Muscle of leg (tissue), 3 donors: ENCODE measurements at regions not wholly inside any gene's neighbourhood (a gene's known extent, or its start where the extent isn't known, plus 50 kb on each side); places are given as distances from the start of the nearest gene placed in this dataset.

Source experiments
- DNase-seq: peaks from one replicate; pipeline ENCODE4 v3.0.0; 2013
- H3K27ac ChIP-seq: one replicate; pipeline ENCODE4 v1.5.1; 2013; ENCODE audit warnings: mild to moderate bottlenecking, low read length, control low read depth
- H3K27me3 ChIP-seq: one replicate; pipeline ENCODE4 v1.6.1; 2013; ENCODE audit warnings: low read length; ENCODE audit not compliant: control insufficient read depth, insufficient read depth
- H3K36me3 ChIP-seq: one replicate; pipeline ENCODE4 v1.6.1; 2013; ENCODE audit warnings: low read length; ENCODE audit not compliant: control insufficient read depth, insufficient read depth
- H3K4me1 ChIP-seq: one replicate; pipeline ENCODE4 v1.6.1; 2013; ENCODE audit warnings: low read length; ENCODE audit not compliant: control insufficient read depth, insufficient read depth
- H3K4me3 ChIP-seq: one replicate; pipeline ENCODE4 v1.5.1; 2013; ENCODE audit warnings: low read length, control low read depth
- H3K9me3 ChIP-seq: replicated peaks from 2 replicates; pipeline ENCODE4 v1.6.1; 2013; ENCODE audit warnings: low read depth, low read length; ENCODE audit not compliant: control insufficient read depth
- WGBS: methylation state at CpG from one replicate; pipeline ENCODE4 v1.1.5; 2013; ENCODE audit warnings: missing lambda C conversion rate; ENCODE audit not compliant: insufficient coverage; 5-methylcytosine and 5-hydroxymethylcytosine counted together

GRCh38 chr5:172530406-172530805, 76.1 kb upstream of the SH3PXD2B start:
- no peak overlapping the region for H3K4me3 ChIP-seq
- peaks cover 2% of the 10 kb centered on the region for H3K9me3 ChIP-seq
- H3K36me3 ChIP-seq, result no peaks in the 10 kb centered on the region
- DNase-seq, result no peak
- 67% methylated on average over 1 of the region's 8 CpGs for WGBS
- H3K27ac ChIP-seq, result no peak overlapping the region
- no peaks in the 10 kb centered on the region for H3K27me3 ChIP-seq
- H3K4me1 ChIP-seq, result peaks cover 49% of the 10 kb centered on the region

- no peak for DNase-seq
- peaks cover 2% of the 10 kb centered on the region for H3K9me3 ChIP-seq
- H3K4me1 ChIP-seq, result peaks cover 47% of the 10 kb centered on the region
- 83% methylated on average over 1 of the region's 3 CpGs for WGBS
- no peaks in the 10 kb centered on the region for H3K27me3 ChIP-seq
- H3K4me3 ChIP-seq, result no peak overlapping the region
- no peaks in the 10 kb centered on the region for H3K36me3 ChIP-seq
- no peak overlapping the region for H3K27ac ChIP-seq
Observed at GRCh38 chr5:172529896-172530295, 75.6 kb upstream of the SH3PXD2B start.

GRCh38 chr5:172528440-172528839, 74.1 kb upstream of the SH3PXD2B start:
- H3K36me3 ChIP-seq, result no peaks in the 10 kb centered on the region
- H3K27ac ChIP-seq, result peak overlapping the region; percentile 82
- peaks cover 2% of the 10 kb centered on the region for H3K9me3 ChIP-seq
- DNase-seq, result no peak
- WGBS, result 92% methylated on average over 2 of the region's 3 CpGs
- no peaks in the 10 kb centered on the region for H3K27me3 ChIP-seq
- H3K4me1 ChIP-seq, result peaks cover 32% of the 10 kb centered on the region
- no peak overlapping the region for H3K4me3 ChIP-seq

- WGBS, result 73% methylated on average over 3 of the region's 4 CpGs
- Histone ChIP-seq H3K36me3 (no peaks in the 10 kb centered on the region), H3K4me3 (no peak overlapping the region), H3K4me1 (peaks cover 24% of the 10 kb centered on the region), H3K9me3 (peaks cover 2% of the 10 kb centered on the region), H3K27ac (peak overlapping the region; percentile 82), H3K27me3 (no peaks in the 10 kb centered on the region)
- DNase-seq, result peak; percentile 58
Observed at GRCh38 chr5:172527559-172527958, 73.2 kb upstream of the SH3PXD2B start.

GRCh38 chr5:172525996-172526360, 71.7 kb upstream of the SH3PXD2B start:
- DNase-seq, result no peak
- H3K36me3 ChIP-seq, result no peaks in the 10 kb centered on the region
- H3K9me3 ChIP-seq, result peaks cover 7% of the 10 kb centered on the region
- peaks cover 16% of the 10 kb centered on the region for H3K4me1 ChIP-seq
- H3K27ac ChIP-seq, result no peak overlapping the region
- H3K4me3 ChIP-seq, result no peak overlapping the region
- no peaks in the 10 kb centered on the region for H3K27me3 ChIP-seq
- WGBS, result no CpG with 5 or more reads among the region's 5 CpGs

- Histone ChIP-seq H3K9me3 (peaks cover 7% of the 10 kb centered on the region), H3K36me3 (no peaks in the 10 kb centered on the region), H3K4me3 (no peak overlapping the region), H3K27me3 (no peaks in the 10 kb centered on the region), H3K27ac (no peak overlapping the region), H3K4me1 (peaks cover 14% of the 10 kb centered on the region)
- no peak for DNase-seq
- no CpG with 5 or more reads among the region's 5 CpGs for WGBS
Observed at GRCh38 chr5:172525307-172525995, 71.1 kb upstream of the SH3PXD2B start.

GRCh38 chr5:172524573-172525021, 70.3 kb upstream of the SH3PXD2B start:
- Histone ChIP-seq H3K4me1 (peaks cover 11% of the 10 kb centered on the region), H3K27ac (no peak overlapping the region), H3K36me3 (no peaks in the 10 kb centered on the region), H3K27me3 (no peaks in the 10 kb centered on the region), H3K9me3 (peaks cover 11% of the 10 kb centered on the region), H3K4me3 (no peak overlapping the region)
- DNase-seq, result no peak
- WGBS, result 89% methylated on average over 3 of the region's 6 CpGs

GRCh38 chr5:172523146-172523745, 68.9 kb upstream of the SH3PXD2B start:
- H3K9me3 ChIP-seq, result peaks cover 13% of the 10 kb centered on the region
- no peaks in the 10 kb centered on the region for H3K27me3 ChIP-seq
- peaks cover 7% of the 10 kb centered on the region for H3K4me1 ChIP-seq
- no peaks in the 10 kb centered on the region for H3K36me3 ChIP-seq
- no peak for DNase-seq
- H3K4me3 ChIP-seq, result no peak overlapping the region
- H3K27ac ChIP-seq, result no peak overlapping the region
- WGBS, result 61% methylated on average over 6 of the region's 6 CpGs

- no peaks in the 10 kb centered on the region for H3K36me3 ChIP-seq
Observed at GRCh38 chr5:172521338-172521932, 67.1 kb upstream of the SH3PXD2B start.

GRCh38 chr5:172511952-172512351, 57.6 kb upstream of the SH3PXD2B start:
- peaks cover 13% of the 10 kb centered on the region for H3K4me1 ChIP-seq
- H3K36me3 ChIP-seq, result no peaks in the 10 kb centered on the region
- DNase-seq, result no peak

More at GRCh38 chr5:172521338-172521932, 67.1 kb upstream of the SH3PXD2B start:
- H3K27me3 ChIP-seq, result no peaks in the 10 kb centered on the region
- no CpG with 5 or more reads among the region's 3 CpGs for WGBS
- H3K9me3 ChIP-seq, result peaks cover 12% of the 10 kb centered on the region
- no peak overlapping the region for H3K4me3 ChIP-seq
- no peaks in the 10 kb centered on the region for H3K4me1 ChIP-seq
- DNase-seq, result no peak
- no peak overlapping the region for H3K27ac ChIP-seq

More at GRCh38 chr5:172511952-172512351, 57.6 kb upstream of the SH3PXD2B start:
- no peaks in the 10 kb centered on the region for H3K27me3 ChIP-seq
- no peak overlapping the region for H3K27ac ChIP-seq
- peaks cover 12% of the 10 kb centered on the region for H3K9me3 ChIP-seq
- H3K4me3 ChIP-seq, result no peak overlapping the region
